ENCODE measurements at regions not wholly inside any gene's neighbourhood (a gene's known extent, or its start where the extent isn't known, plus 50 kb on each side); places are given as distances from the start of the nearest gene placed in this dataset.
"Not testable (repeated sequence)": the region's sequence is repeated elsewhere in the genome, so short reads cannot be mapped to it uniquely, and the experiment has no call there.

- DNase-seq, result no peak
Measured at GRCh38 chr1:82790556-82790955, 989.8 kb downstream of the ADGRL2 start.

GRCh38 chr1:82788660-82789059 is 987.9 kb downstream of the ADGRL2 start:
- peak; percentile 54 for DNase-seq

GRCh38 chr1:82788038-82788437 is 987.3 kb downstream of the ADGRL2 start:
- DNase-seq, result no peak

GRCh38 chr1:82786883-82787282 is 986.1 kb downstream of the ADGRL2 start:
- DNase-seq, result no peak

- DNase-seq, result no peak
Measured at GRCh38 chr1:82785268-82785790, 984.6 kb downstream of the ADGRL2 start.

- DNase-seq, result peak; percentile 22
Measured at GRCh38 chr1:82783044-82783443, 982.3 kb downstream of the ADGRL2 start.

GRCh38 chr1:82782599-82782998 is 981.9 kb downstream of the ADGRL2 start:
- DNase-seq, result no peak

GRCh38 chr1:82778612-82779011 is 977.9 kb downstream of the ADGRL2 start:
- DNase-seq, result no peak

- no peak for DNase-seq
Measured at GRCh38 chr1:82777240-82777639, 976.5 kb downstream of the ADGRL2 start.

- not testable (repeated sequence) for DNase-seq
Measured at GRCh38 chr1:82776730-82777129, 976.0 kb downstream of the ADGRL2 start.

GRCh38 chr1:82775406-82776000 is 974.8 kb downstream of the ADGRL2 start:
- DNase-seq, result peak; percentile 0

GRCh38 chr1:82762829-82763532 is 962.2 kb downstream of the ADGRL2 start:
- no peak for DNase-seq

- DNase-seq, result no peak
Measured at GRCh38 chr1:82759035-82759434, 958.3 kb downstream of the ADGRL2 start.

GRCh38 chr1:82755671-82756070 is 954.9 kb downstream of the ADGRL2 start:
- DNase-seq, result no peak

GRCh38 chr1:82755191-82755590 is 954.5 kb downstream of the ADGRL2 start:
- DNase-seq, result no peak

- no peak for DNase-seq
Measured at GRCh38 chr1:82752046-82752445, 951.3 kb downstream of the ADGRL2 start.

- DNase-seq, result no peak
Measured at GRCh38 chr1:82733645-82734044, 932.9 kb downstream of the ADGRL2 start.

- no peak for DNase-seq
Measured at GRCh38 chr1:82731216-82731615, 930.5 kb downstream of the ADGRL2 start.

GRCh38 chr1:82728206-82728605 is 927.5 kb downstream of the ADGRL2 start:
- DNase-seq, result no peak

GRCh38 chr1:82724246-82724645 is 923.5 kb downstream of the ADGRL2 start:
- no peak for DNase-seq

GRCh38 chr1:82722608-82723007 is 921.9 kb downstream of the ADGRL2 start:
- no peak for DNase-seq

- peak; percentile 20 for DNase-seq
Measured at GRCh38 chr1:82721702-82722101, 921.0 kb downstream of the ADGRL2 start.

GRCh38 chr1:82718719-82719419 is 918.1 kb downstream of the ADGRL2 start:
- no peak for DNase-seq

- peak; percentile 53 for DNase-seq
Measured at GRCh38 chr1:82710091-82710490, 909.4 kb downstream of the ADGRL2 start.

All from MV-4-11 (cell line).